Amygdala (tissue), 56 donors: ENCODE measurements at regions not wholly inside any gene's neighbourhood (a gene's known extent, or its start where the extent isn't known, plus 50 kb on each side); places are given as distances from the start of the nearest gene placed in this dataset.

Experiments
- DNase-seq, 56 donors: peaks; one replicate each; lab custom pipeline; 2025; lab: John Stamatoyannopoulos, UW

DNA sequence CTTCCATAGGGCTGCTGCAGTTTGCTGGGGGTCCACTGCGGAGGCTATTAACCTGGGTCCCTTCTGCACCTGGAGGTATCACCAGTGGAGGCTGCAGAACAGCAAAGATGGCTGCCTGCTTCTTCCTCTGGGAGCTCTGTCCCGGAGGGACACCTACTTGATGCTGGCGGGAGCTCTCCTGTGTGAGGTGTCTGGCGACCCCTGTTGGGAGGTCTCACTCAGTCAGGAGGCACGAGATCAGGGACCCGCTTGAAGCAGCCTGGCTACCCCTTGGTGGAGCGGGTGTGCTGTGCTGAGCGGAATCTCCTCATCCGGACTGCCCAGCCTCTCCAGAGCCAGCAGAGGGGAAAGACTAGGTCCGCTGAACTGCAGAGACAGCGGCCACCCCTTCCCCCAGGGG is 56.0 kb upstream of the CTXND1 start:
- DNase-seq, result no peak

DNA sequence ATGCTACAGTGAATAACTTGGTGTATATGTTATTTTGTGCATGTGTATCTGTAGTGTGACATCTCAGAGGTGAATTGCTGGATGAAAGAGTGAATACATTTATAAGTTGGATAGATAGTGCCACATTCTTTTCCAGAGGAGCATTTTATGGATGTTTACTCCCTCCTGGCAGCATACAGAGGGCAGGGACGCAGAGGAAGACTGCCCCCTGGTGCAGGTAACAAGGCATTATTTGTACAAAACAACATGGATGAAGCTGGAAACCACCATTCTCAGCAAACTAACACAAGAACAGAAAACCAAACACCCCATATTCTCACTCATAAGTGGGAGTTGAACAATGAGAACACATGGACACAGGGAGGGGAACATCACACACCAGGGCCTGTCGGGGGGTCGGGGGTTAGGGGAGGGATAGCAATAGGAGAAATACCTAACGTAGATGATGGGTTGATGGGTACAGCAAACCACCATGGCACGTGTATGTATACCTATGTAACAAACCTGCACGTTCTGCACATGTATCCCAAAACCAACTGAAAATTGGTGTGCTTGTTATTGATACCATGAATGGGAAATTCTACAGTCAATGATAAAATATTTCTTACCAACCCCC is 57.9 kb upstream of the CTXND1 start:
- peak in 3 of 56 donors; percentile 3 to 10 (median 8) for DNase-seq

DNA sequence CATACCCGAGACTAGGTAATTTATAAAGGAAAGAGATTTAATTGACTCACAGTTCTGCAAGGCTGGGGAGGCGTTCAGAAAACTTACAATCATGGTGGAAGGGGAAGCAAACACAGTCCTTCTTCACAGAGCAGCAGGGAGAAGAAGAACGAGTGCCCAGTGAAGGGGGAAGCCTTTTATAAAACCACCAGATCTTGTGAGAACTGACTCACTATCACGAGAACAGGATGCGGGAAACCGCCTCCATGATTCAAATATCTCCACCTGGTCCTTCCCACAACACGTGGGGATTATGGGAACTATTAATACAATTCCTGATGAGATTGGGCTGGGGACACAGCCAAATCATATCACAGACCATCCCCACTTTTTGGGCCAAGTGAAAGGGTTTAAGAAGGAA is 58.8 kb upstream of the CTXND1 start:
- DNase-seq, result no peak

DNA sequence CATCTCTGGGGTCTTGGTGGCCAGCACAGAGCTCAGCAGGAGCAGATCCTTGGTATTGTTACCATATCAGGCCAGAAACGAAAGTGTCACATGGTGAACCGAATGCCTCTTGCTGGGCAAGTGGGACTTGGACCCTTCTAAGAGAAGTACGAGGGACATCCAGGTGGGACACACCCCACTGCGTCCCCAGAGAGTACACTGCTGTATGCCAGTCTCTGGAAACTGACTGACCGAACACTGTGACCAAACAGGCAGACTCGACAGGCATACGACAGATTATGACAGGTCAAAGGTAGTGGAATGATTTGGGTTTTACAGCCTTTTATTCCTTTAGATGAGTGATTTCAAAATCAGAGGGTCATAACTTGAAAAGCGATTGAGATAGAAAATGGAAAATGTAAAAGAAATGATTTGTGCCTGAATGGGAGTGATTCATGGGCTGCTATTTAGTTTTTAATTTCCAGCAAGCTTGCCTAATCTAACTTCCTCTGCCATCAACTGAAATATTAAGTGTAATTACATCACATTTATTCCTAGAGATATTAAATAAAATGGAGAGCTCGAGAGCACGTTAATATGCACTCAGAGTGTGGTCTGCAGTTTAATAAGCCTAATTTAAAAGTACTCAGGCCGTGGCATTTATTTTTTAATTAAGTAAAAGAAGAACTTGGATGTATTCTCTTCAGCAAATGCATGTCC is 63.4 kb upstream of the CTXND1 start:
- DNase-seq, result no peak

DNA sequence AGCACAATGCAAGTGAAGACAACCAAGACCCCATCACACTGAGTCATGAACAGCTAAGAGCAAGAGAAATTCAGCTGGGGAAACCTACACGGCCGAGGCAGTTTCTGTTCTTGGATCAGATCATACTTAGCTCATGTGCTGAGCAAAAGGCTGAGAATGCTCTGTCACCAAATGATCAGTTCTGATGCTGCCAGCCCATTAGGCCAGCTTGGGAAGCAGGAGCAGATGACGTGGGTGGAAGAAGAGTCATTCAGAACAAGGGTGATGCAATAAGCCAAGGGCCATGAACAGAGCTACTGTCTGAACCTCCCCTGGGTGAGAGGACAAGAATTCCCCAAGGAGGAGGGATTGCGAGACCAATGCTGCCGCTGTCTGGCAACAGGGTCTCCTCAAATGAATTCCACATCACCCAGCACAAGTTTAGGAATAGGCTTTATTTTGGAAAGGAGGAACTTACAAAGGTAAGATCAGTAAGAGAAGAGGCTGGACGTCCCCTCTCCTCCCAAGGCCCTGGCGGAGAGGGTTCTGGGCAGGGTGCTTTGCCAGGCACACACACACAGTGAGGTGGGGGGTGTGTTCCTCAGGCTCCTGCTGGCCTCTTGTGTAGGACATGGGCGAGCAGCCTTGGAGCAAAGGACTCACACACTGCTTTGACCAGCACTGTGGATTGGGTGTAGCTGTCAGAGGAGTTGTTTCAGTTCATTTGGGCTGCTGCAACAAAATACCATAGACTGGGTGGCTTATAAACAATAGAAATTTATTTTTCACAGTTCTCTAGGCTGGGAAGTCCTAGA is 65.6 kb upstream of the CTXND1 start:
- peak in 5 of 56 donors; percentile 7 to 35 (median 15) for DNase-seq

DNA sequence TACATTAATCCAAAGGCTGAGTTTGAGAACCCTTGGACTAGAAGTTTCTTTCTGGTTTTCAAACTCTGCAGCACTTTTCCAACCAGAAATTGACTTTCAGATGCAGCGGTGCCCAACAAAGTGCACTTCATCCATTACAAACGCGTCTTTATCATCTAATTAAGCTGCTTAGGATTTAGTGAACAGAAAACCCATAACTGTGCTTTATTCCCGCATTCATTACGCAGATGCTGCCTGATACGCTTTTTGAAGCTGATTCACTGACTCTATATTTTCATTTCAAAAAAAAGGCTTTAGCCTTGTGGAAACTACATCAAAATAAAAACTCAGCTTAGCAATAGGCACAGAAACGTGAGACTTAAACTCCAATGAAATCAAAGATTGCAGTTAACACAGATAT is 69.8 kb upstream of the CTXND1 start:
- no peak for DNase-seq

DNA sequence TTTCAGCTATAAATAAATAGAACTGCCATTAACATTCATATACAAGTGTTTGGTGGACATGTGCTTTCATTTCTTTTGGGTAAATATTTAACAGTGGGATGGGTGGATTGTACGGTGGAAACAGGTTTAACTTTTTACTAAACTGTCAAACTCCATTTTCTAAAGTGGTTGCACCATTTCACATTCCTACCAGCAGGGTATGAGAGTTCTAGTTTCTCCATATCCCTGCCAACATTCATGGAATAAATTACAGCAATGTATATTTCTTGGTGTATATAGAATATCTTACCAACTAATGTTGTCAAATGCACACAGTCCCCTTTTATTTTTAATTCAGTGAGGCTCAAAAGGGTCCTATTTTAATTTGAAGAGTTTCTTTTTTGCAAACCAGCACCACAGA is 71.3 kb upstream of the CTXND1 start:
- no peak for DNase-seq

DNA sequence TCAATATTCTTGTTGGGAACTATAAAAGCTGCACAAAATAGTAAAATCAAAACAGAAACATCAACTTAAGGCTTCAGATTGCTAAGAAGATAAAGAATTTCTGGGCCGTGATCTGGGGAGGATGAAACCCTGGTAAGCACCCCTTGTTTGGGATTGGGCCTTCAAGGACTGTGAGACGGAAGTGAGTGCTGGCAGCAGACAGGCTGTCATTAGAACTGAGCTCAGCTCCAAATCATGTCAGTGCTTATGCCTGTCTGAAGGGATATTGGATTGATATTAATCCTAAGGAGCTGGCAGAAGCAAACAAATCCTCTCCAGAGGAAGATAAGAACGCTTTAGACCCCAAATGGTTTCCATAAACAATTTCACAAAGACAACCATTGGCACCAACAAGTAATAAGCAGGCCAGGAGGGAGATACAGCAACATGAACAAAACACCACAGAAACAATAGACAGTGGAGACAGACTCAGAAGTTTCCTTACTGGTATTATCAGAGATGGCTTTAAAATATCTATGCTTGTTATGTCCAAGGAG is 72.6 kb upstream of the CTXND1 start:
- DNase-seq, result no peak

DNA sequence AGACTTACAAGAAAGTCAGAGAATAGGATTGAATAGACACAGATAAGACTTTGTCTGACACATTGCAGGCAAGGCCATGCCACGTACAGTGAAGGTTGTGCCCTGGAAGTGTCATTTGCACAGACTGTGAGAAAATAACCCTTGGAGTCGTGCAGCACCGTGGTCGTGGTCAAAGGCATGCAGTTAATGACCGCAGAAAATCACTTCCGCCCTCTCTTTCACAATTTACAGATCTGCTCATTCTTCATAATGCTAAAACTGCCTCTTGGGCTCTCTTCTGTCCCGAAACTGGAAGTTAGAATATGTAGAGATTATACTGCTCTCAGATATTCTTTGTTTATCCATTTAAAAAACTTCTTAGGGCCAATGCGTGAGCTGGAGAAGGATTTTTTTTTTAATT is 73.2 kb upstream of the CTXND1 start:
- DNase-seq, result no peak

DNA sequence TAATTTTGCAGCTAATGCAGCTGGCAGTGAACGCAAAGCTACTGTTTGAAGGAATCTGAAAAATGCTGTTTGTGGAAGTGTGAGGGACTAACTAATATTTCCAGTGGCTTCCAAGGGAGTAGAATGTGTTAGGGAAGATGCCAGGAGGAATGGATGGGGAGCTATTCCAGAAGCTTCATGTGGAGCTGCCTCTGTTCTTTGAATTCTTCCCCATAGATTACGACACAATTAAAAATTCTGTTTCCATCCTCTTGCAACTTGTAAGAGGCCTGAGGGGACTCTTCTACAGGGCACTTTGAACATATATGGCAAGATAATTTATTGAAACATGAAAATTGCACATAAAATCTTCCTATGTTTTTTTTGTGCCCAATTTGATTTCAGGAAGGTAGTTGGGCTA is 74.3 kb upstream of the CTXND1 start:
- DNase-seq, result no peak

DNA sequence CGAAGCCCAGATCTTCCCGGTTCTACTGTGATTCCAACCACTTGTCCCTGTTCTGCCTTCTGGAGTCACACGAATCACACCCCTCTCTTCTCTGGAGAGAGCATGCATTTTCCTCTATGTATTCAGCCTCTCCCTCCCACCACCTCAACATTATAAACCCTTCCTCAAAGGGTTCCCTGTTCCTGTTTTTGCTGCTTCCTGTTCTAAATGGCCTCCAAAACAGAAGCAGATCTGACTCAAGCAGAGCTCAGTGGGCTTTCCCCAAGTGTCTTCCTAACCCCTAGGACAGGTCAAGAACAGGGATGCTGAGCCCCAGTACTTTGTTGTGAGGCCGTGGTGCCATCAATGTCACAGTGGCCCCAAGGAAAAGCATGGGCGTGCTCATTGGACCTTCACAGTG is 75.7 kb upstream of the ARNT2 start:
- no peak for DNase-seq

DNA sequence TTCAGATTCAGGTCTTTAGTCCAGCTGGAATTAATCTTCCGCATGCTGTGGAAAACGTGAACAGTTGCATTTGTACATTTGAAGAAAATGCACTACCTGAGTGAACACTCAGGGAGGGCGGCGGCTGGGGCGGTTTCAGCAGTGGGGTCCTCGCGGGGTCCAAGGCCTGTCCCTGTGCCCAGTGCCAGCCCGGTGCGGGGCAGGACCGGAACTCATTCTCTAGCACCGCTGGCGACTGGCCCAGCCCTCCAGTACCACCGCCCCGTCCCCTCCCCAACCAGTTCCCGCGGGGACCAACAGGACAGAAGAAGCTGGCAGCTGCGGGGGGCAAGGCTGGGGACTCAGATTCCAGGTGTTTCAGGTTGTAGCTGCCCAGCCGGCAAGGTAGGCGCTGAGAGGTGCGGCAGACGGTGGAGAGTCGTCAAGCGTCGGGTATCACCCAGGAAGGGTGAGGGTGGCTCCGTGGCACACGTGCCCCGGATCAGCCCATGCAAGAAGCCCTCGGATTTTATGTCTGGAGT is 72.2 kb upstream of the ARNT2 start:
- DNase-seq, result no peak

DNA sequence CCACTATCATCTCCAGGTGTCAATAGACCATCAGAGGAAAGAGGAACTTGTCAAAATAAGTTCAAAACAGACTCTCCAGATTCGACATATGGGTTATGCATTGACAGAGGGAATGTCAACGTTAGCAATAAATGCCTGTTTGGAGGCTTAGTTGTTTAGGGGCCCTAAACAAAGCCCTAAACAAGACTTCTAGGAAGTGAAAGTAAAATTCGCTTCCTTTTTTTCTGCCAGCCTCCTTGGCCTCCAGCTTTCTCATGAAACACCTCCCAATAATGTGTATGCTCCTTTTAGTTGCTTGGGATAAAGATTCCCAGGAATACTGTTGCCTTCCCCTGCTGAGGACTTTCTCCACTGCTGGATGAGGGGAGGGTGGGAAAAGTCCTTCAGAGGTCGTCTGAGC is 70.9 kb upstream of the ARNT2 start:
- DNase-seq, result no peak

DNA sequence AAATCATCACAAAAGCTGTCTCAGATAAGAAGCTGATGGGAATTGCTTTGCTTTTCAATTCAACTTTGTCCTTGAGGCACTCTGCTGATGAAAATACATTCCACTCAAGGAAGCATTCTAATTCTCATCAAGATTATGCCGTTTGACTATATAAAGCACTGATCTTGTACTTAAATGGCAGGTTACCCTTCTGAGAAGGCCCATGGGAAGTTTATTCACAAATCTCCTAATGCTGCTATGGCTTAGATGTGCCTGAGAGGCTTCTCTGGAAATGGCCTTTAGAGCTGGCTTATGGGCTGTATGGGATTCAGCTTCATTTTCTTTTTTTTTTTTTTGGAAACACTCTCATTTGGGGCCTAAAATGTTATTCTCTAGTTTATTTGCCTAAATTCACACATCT is 69.7 kb upstream of the ARNT2 start:
- no peak for DNase-seq

DNA sequence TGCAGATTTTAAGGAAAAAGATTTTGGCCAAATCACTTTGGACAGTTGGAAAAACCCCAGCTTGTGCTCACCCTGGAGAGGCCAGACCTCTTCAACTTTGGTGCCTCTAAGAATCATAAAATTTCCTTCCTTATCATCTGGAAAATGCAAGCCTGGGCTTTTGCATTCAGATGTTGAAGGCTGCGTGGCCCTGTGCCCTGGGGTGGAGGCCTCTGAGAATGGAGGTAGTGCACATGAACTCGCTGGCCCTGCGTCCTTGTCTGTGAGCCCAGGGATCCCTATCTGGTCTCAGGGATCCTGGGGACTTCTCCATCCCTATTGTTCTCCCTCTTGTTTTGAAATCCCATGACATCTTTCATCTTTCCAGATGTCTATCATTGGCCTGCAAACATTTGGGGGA is 64.6 kb upstream of the ARNT2 start:
- DNase-seq, result no peak

DNA sequence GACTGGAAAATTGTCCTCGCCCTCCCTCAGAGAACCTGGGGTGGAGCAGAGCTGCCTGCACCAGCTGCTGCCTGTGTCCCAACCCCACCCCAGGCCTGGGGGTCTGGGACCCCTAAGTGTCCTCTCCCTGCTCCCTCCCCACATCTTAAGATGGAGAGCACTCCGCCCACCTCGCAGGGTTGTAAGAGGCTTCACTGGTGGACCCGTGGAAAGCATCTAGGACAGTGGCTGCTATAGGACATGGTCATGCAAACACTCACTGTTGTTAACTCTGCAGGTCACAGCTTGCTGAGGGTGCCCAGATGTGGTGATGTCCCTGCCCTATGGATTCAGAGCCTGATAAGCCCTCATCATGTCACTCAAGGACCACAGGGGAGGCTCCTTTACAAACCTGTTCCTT is 62.0 kb upstream of the ARNT2 start:
- DNase-seq, result no peak

DNA sequence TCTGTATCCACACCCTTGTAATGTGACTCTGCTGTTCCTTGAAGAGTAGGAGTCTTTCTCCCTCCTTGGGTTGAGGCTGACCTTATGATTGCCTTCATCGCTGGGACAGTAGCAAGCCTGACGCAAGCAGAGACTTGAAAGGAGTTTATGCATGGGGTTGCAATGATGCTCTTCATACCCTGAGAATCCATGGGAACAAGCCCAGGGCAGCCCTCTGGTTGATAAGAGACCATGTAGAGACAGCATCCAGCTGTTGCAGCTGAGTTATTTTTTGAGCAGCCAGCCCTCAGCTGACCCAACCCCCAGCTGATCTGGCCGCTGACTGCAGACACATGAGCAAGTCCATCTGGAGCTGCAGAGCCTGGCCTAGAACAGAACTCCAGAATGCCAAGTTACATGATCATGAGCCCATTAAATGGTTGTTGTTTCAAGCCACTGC is 60.6 kb upstream of the ARNT2 start:
- DNase-seq, result no peak

DNA sequence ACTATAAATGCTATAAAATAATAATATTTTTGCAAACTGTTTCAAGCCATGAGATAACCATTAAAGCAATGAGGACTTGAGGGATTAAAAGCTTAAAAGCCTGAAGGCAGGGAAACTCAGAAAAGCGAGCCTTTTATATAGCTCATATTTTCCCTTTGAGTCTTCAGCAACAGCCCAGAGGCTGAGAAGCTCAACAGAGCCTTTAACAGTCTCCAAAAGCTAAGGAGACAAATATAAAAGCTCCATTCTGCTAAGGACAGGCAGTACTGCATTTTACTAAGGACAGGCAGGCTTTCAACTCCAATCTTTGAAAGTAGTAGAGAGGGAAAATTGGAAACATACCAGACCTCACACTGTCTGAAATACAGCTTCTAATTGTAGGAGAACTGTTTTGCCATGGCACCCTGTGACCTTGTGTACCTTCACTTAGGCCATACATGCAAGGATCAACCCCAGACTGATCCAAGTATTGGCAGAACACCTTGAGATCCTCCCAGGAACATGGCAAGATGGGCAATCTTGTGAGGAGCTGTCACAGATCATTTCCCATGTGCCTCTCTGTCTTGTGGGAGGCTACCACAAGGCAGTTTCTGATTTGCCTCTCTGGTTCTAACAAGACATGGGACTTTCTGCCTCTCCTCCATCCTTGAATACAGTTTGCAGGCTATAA is 53.1 kb upstream of the ARNT2 start:
- peak in 4 of 56 donors; percentile 3 to 15 (median 6) for DNase-seq
